ENCODE measurements at regions not wholly inside any gene's neighbourhood (a gene's known extent, or its start where the extent isn't known, plus 50 kb on each side); places are given as distances from the start of the nearest gene placed in this dataset.

DNA sequence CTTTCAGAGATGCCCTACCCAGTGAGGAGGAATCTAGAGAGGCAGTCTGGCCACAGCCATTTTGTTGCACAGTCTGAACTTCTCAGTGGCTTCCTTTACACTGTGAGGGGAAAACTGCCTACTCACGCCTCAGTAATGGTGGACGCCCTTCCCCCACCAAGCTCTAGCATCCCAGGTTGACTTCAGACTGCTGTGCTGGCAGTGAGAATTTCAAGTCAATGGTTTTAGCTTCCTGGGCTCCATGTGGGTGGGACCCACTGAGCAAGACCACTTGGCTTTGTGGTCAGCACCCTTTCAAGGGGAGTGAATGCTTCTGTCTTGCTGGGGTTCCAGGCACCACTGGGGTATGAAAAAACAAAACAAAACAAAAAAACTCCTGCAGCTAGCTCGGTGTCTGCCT lies 663.2 kb upstream of the ZNF385D start:
- TF ChIP-seq FOXK1 (CRISPR knock-in tag; IDR thresholded peaks at IDR 0.05; ENCODE audit: borderline replicate concordance) = no peak
- no peak for TF ChIP-seq POLR2A (conservative IDR thresholded peaks at IDR 0.05)
- TF ChIP-seq NFYB (IDR thresholded peaks at IDR 0.05; ENCODE audit: extremely low read depth, insufficient read length) = no peak
- TF ChIP-seq, protein P1, sequence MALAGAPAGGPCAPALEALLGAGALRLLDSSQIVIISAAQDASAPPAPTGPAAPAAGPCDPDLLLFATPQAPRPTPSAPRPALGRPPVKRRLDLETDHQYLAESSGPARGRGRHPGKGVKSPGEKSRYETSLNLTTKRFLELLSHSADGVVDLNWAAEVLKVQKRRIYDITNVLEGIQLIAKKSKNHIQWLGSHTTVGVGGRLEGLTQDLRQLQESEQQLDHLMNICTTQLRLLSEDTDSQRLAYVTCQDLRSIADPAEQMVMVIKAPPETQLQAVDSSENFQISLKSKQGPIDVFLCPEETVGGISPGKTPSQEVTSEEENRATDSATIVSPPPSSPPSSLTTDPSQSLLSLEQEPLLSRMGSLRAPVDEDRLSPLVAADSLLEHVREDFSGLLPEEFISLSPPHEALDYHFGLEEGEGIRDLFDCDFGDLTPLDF (CRISPR knock-in tag; IDR thresholded peaks at IDR 0.05) = no peak
- TF ChIP-seq ZNF444 (CRISPR knock-in tag; IDR thresholded peaks at IDR 0.05) = no peak
- no peak for TF ChIP-seq FOS (IDR thresholded peaks at IDR 0.05; ENCODE audit: extremely low read depth, insufficient read length)
- no peak for TF ChIP-seq XRCC4 (IDR thresholded peaks at IDR 0.05; ENCODE audit: extremely low read depth, insufficient read depth, insufficient read length)
- TF ChIP-seq SRF (CRISPR knock-in tag; IDR thresholded peaks at IDR 0.05) = no peak
- no peak for TF ChIP-seq MAX (CRISPR knock-in tag; IDR thresholded peaks at IDR 0.05)
- no peak for TF ChIP-seq NFIX (CRISPR knock-in tag; IDR thresholded peaks at IDR 0.05; ENCODE audit: low read depth)
- no peak for TF ChIP-seq CC2D1A (IDR thresholded peaks at IDR 0.05)
- no peak for TF ChIP-seq MAZ (CRISPR knock-in tag; conservative IDR thresholded peaks at IDR 0.05 in 1 of 2, IDR thresholded peaks at IDR 0.05 in 1 of 2)
- TF ChIP-seq HNRNPH1 (optimal IDR thresholded peaks at IDR 0.05; ENCODE audit: low read depth, low read length) = no peak
